Subcutaneous abdominal adipose tissue (tissue), 5 donors: ENCODE measurements at regions not wholly inside any gene's neighbourhood (a gene's known extent, or its start where the extent isn't known, plus 50 kb on each side); places are given as distances from the start of the nearest gene placed in this dataset.
"Not testable (repeated sequence)": the region's sequence is repeated elsewhere in the genome, so short reads cannot be mapped to it uniquely, and the experiment has no call there.

ENCODE experiments used
- H3K27ac ChIP-seq: one replicate; pipeline ENCODE4 v1.7.0; 2013; ENCODE audit warnings: low read depth, mild to moderate bottlenecking, inconsistent platforms, low read length, moderate library complexity
- H3K27me3 ChIP-seq, 5 donors: one replicate each; pipeline ENCODE4 v1.7.0; 2013; ENCODE audit warnings: low read length in 5 of 5, inconsistent platforms in 1 of 5; ENCODE audit not compliant: control insufficient read depth in 5 of 5, insufficient read depth in 4 of 5
- H3K36me3 ChIP-seq, 5 donors: one replicate each; pipeline ENCODE4 v1.7.0; 2013; ENCODE audit warnings: low read length in 5 of 5; ENCODE audit not compliant: control insufficient read depth in 5 of 5, insufficient read depth in 5 of 5
- H3K4me1 ChIP-seq, 5 donors: one replicate each; pipeline ENCODE4 v1.7.0; 2013; ENCODE audit warnings: low read length in 5 of 5, mild to moderate bottlenecking in 3 of 5, moderate library complexity in 1 of 5; ENCODE audit not compliant: control insufficient read depth in 5 of 5, insufficient read depth in 5 of 5
- H3K4me3 ChIP-seq, 5 donors: one replicate each; pipeline ENCODE4 v1.7.0; 2013; ENCODE audit warnings: low read length in 5 of 5, low read depth in 1 of 5
- H3K9ac ChIP-seq, 5 donors: one replicate each; pipeline ENCODE4 v1.7.0; 2013; ENCODE audit warnings: low read length in 5 of 5, mild to moderate bottlenecking in 4 of 5, moderate library complexity in 3 of 5
- H3K9me3 ChIP-seq, 5 donors: one replicate each; pipeline ENCODE4 v1.7.0; 2013; ENCODE audit warnings: low read length in 5 of 5; ENCODE audit not compliant: control insufficient read depth in 5 of 5
- donor health status: healthy.
- donor health status: healthy.
- donor health status: healthy.
- donor health status: healthy.
- donor health status: healthy.

DNA sequence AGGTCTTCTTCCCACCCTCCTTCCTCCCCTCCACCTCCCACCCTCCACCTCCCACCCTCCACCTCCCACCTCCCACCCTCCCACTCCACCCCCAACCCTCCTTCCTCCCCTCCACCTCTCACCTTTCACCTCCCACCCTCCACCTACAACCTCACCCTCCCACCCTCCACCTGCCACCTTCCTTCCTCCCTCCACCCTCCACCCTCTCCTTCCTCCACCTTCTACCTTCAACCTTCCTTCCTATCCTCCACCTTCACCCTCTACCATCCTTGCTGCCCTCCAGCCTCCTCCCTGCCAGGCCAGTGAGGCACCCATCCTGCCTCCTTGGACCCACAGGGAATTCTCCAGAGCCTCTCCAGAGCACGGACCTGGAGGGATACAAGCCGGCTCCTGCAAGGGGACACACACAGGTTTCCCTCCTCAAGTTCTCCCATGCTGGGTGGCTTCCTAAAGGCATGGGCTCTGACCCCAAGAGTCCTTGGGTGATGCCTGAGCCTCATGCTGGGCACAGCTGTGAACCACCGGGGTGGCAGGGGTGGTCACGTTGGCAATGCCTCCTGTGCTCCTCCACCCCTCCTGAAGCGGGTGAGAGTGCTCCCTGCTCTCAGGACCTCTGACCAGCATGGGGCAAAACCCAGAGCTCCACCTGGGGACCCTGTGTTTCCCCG lies 293.0 kb downstream of the NDUFA10 start:
- Histone ChIP-seq H3K27me3 (peaks cover 0 to 6% (median 3%) of the 10 kb centered on the region in 5 donors), H3K4me3 (no peak overlapping the region), H3K9me3 (peaks cover 0 to 10% (median 0%) of the 10 kb centered on the region in 5 donors), H3K9ac (no peak overlapping the region), H3K4me1 (peaks cover 0 to 12% (median 11%) of the 10 kb centered on the region in 5 donors), H3K36me3 (no peaks in the 10 kb centered on the region), H3K27ac (no peak overlapping the region)

DNA sequence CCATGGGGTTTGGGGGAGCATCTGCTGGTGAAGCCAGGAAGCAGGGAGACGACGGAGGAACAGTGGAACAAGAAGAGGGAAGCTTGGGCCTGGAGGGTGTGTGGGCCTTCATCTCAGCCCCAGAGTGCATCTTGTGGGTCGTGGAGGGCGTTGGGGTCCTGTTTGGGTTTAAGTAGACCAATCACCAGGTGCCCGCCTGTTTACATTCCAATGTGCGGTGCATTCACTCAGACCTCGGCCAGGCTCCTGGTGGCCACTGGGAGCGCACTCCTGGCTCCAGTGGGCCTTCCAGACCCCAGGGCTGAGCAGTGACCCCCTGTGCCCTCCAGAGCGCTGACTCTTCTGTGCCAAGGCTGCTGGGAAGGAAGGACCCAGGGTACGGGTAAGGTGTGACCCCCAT lies 293.7 kb downstream of the NDUFA10 start:
- H3K36me3 ChIP-seq: no peaks in the 10 kb centered on the region
- no peak overlapping the region for H3K27ac ChIP-seq
- H3K27me3 ChIP-seq: peaks cover 0 to 6% (median 3%) of the 10 kb centered on the region in 5 donors
- peaks cover 0 to 14% (median 11%) of the 10 kb centered on the region in 5 donors for H3K4me1 ChIP-seq
- peaks cover 0 to 10% (median 0%) of the 10 kb centered on the region in 5 donors for H3K9me3 ChIP-seq
- no peak overlapping the region for H3K4me3 ChIP-seq
- H3K9ac ChIP-seq: no peak overlapping the region

DNA sequence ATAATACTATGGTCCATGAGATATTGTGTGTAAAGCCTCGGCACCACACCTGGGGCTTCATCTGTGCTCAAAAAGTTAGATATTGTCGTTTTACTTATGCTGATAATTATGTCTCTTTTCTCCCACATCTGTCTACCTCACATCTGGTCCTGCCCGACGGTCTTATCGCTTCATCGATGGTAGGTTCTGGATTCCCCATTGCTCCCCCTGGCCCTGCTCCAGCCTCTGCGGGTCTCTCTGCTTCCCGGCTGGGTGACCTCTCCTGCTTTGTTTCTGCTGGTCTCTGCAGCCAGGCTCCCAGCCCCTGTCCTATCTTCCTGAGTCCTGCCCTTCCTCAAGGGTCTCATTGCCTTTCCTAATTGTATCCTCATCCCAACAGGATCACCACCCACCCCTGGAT lies 294.2 kb downstream of the NDUFA10 start:
- H3K27ac ChIP-seq: no peak overlapping the region
- H3K4me3 ChIP-seq: no peak overlapping the region
- H3K36me3 ChIP-seq: no peaks in the 10 kb centered on the region
- peaks cover 0 to 6% (median 3%) of the 10 kb centered on the region in 5 donors for H3K27me3 ChIP-seq
- H3K9me3 ChIP-seq: peaks cover 0 to 10% (median 0%) of the 10 kb centered on the region in 5 donors
- H3K9ac ChIP-seq: no peak overlapping the region
- peaks cover 0 to 19% (median 13%) of the 10 kb centered on the region in 5 donors for H3K4me1 ChIP-seq

DNA sequence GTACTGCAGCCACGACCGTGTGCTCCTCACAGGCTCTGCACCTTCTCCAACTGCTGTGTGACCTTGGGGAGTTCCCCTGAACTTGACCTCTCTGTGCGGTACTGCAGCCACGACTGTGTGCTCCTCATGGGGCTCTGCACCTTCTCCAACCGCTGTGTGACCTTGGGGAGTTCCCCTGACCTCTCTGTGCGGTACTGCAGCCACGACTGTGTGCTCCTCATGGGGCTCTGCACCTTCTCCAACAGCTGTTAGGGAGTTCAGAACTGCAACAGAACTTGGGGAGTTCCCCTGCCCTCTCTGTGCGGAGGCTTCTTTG lies 294.6 kb downstream of the NDUFA10 start:
- H3K4me3 ChIP-seq, H3K36me3 ChIP-seq, H3K9ac ChIP-seq, H3K27me3 ChIP-seq, H3K27ac ChIP-seq: not testable (repeated sequence)
- Histone ChIP-seq H3K9me3 (peaks cover 0 to 10% (median 0%) of the 10 kb centered on the region in 5 donors), H3K4me1 (peaks cover 0 to 19% (median 13%) of the 10 kb centered on the region in 5 donors)

DNA sequence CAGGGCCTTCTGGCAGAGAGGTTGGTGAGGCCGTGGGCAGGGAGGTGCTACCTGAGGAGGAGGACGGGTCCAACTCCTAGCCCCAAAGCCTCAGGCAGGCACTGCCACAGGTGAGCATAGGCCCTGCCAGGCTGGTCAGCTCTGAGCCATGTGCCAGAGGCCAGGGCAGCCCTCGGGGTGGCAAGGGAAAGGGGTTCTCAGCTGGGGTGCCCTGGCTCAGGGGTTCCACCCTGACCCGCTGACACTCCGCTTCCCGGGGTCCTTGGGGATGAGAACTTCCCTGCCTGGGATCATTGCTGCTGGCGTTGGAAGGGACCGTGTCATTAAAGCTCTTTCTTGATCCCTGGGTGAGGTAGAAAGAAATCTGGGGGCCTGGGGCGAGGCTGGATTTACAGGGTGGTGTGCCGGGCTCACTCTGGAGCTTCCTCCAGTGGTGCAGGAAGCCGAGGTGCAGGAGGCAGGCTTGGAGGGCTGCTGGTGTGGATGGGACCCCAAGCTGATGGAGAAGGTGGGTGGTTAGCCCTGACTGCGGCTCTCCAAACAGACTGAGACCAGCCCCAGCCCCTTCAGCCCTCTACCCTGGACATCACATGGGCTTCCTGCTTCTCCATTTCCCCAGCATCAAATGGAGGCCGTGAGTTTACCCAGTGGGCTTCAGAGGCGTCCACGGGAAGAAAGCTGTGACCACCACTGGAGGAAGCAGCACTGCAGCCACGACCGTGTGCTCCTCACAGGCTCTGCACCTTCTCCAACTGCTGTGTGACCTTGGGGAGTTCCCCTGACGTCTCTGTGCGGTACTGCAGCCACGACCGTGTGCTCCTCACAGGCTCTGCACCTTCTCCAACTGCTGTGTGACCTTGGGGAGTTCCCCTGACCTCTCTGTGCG lies 295.2 kb downstream of the NDUFA10 start:
- H3K36me3 ChIP-seq: no peaks in the 10 kb centered on the region
- peaks cover 0 to 6% (median 3%) of the 10 kb centered on the region in 5 donors for H3K27me3 ChIP-seq
- no peak overlapping the region for H3K4me3 ChIP-seq
- H3K9me3 ChIP-seq: peaks cover 0 to 10% (median 0%) of the 10 kb centered on the region in 5 donors
- no peak overlapping the region for H3K27ac ChIP-seq
- no peak overlapping the region for H3K9ac ChIP-seq
- H3K4me1 ChIP-seq: peaks cover 0 to 19% (median 13%) of the 10 kb centered on the region in 5 donors

DNA sequence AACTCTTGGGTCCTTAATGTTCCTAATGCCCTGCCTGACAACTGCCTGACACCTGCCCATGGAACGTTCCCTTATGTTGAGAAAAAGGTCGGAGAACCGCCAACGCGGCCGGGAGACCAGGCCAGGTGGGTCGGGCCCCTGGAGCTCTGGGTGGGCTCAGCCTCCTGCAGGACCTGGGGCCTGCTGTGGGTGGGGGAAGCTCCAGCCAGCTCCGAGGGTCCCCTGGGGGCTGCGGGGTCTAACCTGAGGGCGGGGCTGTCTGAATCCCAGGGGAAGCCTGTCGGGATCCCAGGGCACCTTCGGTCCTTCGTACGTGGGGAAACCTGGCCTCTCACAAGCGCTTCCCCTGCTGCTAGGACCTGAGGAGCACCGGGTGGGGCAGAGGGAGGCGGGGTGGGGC lies 296.0 kb downstream of the NDUFA10 start:
- H3K4me1 ChIP-seq: peaks cover 0 to 27% (median 18%) of the 10 kb centered on the region in 5 donors
- H3K4me3 ChIP-seq: no peak overlapping the region
- no peak overlapping the region for H3K9ac ChIP-seq
- peaks cover 0 to 7% (median 0%) of the 10 kb centered on the region in 5 donors for H3K9me3 ChIP-seq
- no peak overlapping the region for H3K27ac ChIP-seq
- H3K36me3 ChIP-seq: no peaks in the 10 kb centered on the region
- H3K27me3 ChIP-seq: peaks cover 0 to 6% (median 3%) of the 10 kb centered on the region in 5 donors

DNA sequence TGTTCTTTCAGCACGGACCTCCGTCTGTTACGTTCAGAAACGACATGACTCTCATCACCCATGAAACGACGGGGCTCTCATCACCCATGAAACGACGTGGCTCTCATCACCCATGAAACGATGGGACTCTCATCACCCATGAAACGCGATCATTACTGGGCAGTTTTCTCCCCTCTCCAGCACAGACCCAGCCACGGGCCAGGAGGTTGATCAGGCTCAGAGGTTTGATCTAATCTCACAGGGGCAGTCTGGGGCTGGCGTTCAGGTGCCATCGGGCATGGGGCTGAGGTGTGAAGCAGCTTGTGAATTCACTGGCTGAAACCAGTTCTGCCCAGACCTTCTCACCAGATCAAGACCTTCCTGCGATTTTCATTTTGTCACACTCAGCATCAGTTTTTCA lies 296.4 kb downstream of the NDUFA10 start:
- Histone ChIP-seq H3K36me3 (no peaks in the 10 kb centered on the region), H3K9me3 (peaks cover 0 to 4% (median 0%) of the 10 kb centered on the region in 5 donors), H3K27me3 (peaks cover 0 to 6% (median 3%) of the 10 kb centered on the region in 5 donors), H3K4me3 (no peak overlapping the region), H3K9ac (no peak overlapping the region), H3K4me1 (peaks cover 0 to 29% (median 20%) of the 10 kb centered on the region in 5 donors), H3K27ac (no peak overlapping the region)

DNA sequence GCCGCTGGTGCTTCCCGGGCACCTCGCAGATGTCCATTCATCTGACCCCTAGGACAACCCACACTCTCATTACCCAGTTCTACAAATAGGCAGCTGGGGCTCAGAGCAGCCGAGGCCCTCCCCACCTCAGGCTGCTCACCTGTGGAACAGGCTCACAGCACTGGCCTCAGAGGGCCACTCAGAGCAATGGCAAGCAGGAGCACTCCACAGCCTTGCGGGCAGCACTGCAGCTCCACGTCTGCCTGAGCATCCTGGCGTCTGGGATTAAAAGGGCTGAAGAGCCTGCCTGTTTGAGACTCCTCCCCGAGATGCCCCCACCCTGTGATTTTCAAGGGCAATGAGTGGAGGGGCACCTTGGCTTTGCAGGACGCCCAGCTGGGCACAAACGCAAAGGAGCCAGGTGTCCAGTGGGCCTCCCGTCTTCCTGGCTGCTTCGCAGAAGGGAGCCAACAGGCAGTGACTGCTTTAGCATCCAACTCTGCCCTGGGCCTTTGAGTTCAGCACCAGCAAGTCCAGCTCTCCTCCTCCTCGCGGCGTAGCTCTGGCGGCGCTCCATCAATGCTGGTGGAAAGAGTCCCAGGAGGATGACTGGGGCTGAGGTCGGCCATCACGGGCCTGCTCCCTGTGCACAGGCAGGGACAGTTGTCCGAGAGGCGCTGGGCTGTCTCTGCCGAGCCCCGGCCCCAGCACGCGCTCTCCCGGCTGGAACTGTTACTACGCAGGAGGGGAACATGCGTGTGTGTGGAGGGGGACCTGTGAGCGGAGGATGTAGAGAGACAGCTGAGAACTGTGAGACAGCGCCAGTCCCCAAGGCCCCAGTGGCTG lies 297.2 kb downstream of the NDUFA10 start:
- Histone ChIP-seq H3K9me3 (no peaks in the 10 kb centered on the region), H3K9ac (no peak overlapping the region), H3K36me3 (no peaks in the 10 kb centered on the region), H3K27me3 (peaks cover 0 to 6% (median 3%) of the 10 kb centered on the region in 5 donors), H3K27ac (no peak overlapping the region), H3K4me3 (no peak overlapping the region), H3K4me1 (peaks cover 0 to 29% (median 20%) of the 10 kb centered on the region in 5 donors)

DNA sequence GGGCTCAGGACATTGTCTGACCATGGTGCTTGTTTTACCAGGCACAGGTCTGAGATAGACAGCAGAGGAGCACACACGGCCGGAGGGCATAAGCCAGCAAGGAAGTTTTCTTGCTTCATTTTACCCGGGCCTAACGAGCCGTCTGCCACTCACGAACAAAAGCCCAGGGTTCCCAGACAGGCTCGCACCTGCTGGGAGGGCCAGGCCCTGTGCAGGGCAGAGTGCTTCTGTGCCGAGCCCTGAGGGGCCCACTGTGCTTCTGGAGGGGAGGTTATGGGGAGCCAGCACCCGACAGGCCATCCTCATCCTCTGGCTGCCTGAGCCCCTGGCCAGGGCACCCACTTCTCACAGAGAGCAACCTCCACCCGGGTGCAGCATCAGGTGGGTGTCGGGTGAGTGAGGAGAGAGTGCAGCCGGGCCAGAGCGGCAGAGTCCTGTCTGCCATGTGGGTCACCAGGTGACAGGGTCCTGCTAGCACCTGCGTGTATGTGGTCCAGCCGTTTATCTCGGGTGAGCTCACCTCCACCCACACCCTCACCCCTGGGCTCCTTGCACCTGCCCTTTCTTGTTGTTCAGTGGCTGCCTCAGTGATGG lies 297.9 kb downstream of the NDUFA10 start:
- Histone ChIP-seq H3K27me3 (peaks cover 0 to 4% (median 3%) of the 10 kb centered on the region in 5 donors), H3K9ac (no peak overlapping the region), H3K36me3 (no peaks in the 10 kb centered on the region), H3K4me3 (no peak overlapping the region), H3K9me3 (no peaks in the 10 kb centered on the region), H3K27ac (no peak overlapping the region), H3K4me1 (peaks cover 0 to 29% (median 20%) of the 10 kb centered on the region in 5 donors)
